AG09309 (cell line): ENCODE measurements at regions not wholly inside any gene's neighbourhood (a gene's known extent, or its start where the extent isn't known, plus 50 kb on each side); places are given as distances from the start of the nearest gene placed in this dataset.

Source experiments
- DNase-seq: peaks from one replicate; pipeline ENCODE4 v3.0.0-alpha.2; 2010; ENCODE audit warnings: low read depth
- H3K4me3 ChIP-seq: 2 replicates; pipeline ENCODE4 v1.5.1; 2011; ENCODE audit warnings: mild to moderate bottlenecking, low read depth, low read length, moderate library complexity; ENCODE audit not compliant: control insufficient read depth
- TF ChIP-seq, protein P1 (sequence below): IDR thresholded peaks from 2 replicates; pipeline ENCODE4 v1.5.1; 2011; ENCODE audit warnings: mild to moderate bottlenecking, low read depth, low read length, inconsistent platforms; ENCODE audit not compliant: insufficient read depth, control insufficient read depth; ENCODE audit errors: missing control alignments

DNA sequence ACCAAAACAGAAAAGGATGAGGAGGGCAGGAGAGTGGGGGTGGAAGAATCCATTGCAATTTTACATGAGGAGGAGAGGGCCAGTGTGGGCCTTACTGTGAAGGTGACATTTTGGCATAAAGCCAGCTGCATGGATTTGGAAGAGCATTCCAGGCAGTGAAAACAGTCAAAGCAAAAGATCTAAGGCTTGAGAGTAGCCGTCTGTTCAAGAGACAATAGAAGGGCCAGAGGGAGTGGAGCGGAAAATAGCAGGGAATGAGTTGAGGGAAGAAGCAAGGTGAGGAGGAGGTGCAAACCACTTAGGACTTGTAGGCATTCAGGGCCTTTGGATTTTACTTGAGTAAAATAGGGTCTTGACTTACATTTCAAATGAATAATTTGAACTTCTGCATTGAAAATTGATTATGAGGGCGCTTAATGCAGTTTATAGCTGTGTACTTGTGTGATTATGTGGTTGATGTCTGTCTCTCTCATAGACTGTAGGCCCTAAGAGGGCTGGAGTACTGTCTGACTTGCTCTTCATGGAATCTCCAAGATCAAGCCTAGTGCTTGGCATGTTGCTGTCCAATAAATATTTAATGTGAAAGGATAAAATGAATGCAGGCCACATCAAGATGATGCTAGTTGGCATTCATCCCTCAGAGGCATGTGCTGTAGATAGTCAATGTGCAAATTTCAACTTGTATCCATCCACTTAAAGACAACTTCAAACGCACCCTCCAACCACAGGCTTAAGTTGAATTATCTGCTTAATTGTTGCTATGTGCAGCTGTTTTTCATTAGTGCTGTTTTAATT, 772.1 kb upstream of the RBFOX1 start:
- no peak overlapping the region for H3K4me3 ChIP-seq
- TF ChIP-seq, protein P1, sequence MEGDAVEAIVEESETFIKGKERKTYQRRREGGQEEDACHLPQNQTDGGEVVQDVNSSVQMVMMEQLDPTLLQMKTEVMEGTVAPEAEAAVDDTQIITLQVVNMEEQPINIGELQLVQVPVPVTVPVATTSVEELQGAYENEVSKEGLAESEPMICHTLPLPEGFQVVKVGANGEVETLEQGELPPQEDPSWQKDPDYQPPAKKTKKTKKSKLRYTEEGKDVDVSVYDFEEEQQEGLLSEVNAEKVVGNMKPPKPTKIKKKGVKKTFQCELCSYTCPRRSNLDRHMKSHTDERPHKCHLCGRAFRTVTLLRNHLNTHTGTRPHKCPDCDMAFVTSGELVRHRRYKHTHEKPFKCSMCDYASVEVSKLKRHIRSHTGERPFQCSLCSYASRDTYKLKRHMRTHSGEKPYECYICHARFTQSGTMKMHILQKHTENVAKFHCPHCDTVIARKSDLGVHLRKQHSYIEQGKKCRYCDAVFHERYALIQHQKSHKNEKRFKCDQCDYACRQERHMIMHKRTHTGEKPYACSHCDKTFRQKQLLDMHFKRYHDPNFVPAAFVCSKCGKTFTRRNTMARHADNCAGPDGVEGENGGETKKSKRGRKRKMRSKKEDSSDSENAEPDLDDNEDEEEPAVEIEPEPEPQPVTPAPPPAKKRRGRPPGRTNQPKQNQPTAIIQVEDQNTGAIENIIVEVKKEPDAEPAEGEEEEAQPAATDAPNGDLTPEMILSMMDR, result no peak
- DNase-seq, result no peak

DNA sequence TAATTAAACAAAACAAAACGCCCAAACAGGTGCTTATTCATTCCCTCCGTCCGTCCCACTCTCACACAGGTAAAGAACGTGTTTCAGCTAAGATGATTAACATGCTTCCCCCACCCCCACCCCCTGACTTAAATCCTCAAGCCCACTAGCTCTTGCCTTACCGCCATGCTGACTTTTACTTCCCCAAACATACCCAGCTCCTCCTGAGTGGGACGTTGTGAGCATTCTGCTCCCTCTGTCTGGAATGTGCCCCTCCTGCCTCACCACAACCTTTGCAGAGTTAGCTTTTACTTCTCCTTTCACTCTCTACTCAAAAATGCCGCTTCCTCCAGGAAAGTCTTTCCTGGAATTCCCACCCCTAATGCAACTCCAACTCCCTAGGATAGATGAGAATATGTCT, 774.0 kb upstream of the RBFOX1 start:
- TF ChIP-seq, protein P1, result no peak
- DNase-seq, result no peak
- no peak overlapping the region for H3K4me3 ChIP-seq

DNA sequence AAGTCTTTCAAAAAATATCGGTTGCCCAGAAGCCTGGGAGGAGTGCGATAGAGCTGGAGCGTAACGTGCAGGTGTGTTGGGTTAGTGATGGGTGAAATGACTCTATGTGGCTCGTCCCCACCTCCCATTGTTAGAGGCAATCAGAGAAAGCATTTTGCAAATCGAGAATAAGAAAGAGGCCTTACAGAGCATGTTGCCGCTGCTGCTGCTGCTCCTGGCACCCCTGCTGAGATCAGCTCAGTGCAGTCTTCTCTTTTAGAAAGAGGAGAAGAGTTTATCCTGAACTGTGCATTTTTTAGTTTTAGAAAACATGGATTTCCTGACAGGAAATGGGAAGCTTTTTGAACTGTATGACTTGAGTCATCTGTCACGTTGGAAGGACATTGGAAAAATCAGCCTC, 774.5 kb upstream of the RBFOX1 start:
- no peak for DNase-seq
- TF ChIP-seq, protein P1, result no peak
- H3K4me3 ChIP-seq, result no peak overlapping the region

DNA sequence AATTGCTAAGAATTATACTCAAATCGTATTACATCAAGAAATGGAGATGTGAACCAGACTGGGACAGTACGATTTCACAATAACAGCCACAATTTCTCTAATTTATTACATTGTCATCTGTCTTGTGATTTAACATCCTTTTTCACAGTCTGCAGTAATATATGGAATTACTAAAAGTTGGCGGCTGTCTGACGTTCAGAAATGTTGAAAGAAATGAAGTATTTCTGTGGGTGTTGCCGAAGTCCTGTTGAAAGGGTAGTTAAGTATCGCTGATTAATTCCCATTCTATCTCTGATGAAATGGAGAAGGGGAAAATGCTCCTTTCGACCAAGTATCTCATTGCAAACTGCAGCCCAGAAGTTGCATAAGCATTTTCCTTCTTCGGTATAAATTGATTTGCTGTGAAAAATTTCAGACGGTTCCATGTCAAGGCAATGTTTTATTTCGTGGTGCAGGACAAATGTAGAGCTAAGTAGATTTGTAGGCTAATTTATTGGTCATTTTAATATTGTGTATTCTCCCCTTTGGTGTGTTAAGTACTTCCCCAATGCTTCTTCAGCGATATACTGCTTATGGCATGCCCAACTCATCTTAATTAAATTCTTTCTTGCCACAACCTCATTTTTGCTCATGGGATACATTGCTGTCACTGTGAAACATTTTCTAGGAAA, 775.2 kb upstream of the RBFOX1 start:
- no peak for DNase-seq
- H3K4me3 ChIP-seq, result no peak overlapping the region
- TF ChIP-seq, protein P1, result no peak

DNA sequence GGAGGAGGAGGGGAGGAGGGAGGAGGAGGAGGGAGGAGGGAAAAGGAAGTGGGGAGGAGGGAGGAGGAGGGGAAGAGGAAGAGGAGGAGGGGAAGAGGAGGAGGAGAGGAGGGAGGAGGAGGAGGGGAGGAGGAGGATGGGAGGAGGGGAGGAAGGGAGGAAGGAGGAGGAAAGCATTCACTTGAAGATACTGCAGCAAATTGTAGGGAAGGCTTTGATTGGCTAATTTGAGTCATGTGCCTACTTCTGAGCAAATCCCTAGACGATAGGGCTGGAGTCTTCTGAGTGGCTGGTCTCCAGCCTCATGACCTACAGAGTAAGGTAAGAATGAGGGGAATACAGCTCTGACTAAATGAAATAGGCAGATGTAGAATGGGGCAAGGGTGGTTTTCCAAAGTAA, 783.2 kb upstream of the RBFOX1 start:
- no peak for DNase-seq
- TF ChIP-seq, protein P1, result no peak
- H3K4me3 ChIP-seq, result no peak overlapping the region

DNA sequence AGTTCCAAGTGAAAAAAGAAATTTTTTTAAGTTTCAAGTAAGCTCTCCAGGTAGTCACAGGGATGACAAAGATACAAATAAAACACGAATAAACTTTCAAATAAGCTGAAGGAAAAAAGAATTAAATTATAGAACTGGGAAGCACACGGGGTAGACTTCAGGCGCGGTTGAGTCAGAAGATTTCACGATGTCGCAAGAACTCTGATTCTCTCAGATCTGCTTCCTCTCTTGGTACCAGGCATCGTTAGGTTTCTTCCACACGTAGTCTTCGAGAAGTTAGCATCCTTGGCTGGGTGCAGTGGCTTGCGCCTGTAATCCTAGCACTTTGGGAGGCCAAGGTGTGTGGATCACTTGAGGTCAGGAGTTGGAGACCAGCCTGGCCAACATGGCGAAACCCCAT, 784.1 kb upstream of the RBFOX1 start:
- H3K4me3 ChIP-seq, result no peak overlapping the region
- TF ChIP-seq, protein P1, result no peak
- DNase-seq, result no peak
